Posterior vena cava (tissue), 2 donors: ENCODE measurements at regions not wholly inside any gene's neighbourhood (a gene's known extent, or its start where the extent isn't known, plus 50 kb on each side); places are given as distances from the start of the nearest gene placed in this dataset.
A peak's percentile ranks its signal among the peaks of the same experiment; 100 is the strongest.

Experiments used
- DNase-seq: peaks from one replicate; pipeline ENCODE4 v3.0.0-alpha.2; 2020; ENCODE audit warnings: low spot score
- intact Hi-C, 2 donors: fragments of 100-400 bp; cut with DNase I; formaldehyde crosslinking; loops; one replicate each; pipeline versions ENCODE4 v1.14.1 to v1.14.2; 2022 to 2023
- donor health status: DM: yes; HTN: yes; CAD: no.
- donor health status: DM: yes; HTN: yes; CAD: no.

GRCh38 chr17:33504571-33504970 is 211.5 kb upstream of the ASIC2 start:
- no peak for DNase-seq
- intact Hi-C loops = no loop called here

DNA sequence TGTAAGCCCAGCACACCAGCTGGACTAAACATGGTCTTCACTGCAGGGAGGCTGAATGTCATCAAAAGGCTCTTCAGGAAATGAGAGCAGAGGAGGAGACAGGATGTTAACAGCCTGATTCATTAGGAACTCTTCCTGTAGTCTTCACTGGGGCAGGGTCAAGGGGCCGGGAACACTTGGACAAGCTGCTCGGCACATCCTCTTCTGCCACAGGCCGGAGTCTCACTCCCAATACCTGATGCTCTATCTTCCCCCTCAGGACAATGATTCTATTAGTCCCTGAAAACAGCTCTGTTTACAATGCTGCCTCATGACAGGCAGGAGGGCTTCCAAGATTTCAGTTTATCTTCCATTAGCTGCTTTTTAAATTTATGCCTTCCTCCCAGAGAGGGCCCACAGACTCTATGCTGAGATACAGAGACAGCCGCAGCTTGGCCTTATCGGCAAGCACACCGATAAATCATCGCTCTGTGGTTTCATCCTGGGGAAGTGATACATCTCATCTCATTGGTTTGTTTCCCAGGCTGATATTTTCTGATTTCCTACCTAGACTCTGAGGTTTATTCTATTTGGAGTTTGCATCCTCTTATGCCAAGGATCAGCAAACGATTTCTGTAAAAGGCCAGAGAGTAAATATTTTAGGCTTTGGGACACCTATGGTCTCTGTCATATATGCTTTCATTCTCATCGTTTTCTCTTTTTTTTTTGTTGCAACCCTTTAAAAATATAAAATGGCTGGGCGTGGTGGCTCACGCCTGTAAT is 214.0 kb upstream of the ASIC2 start:
- DNase-seq = no peak
- intact Hi-C loops = loop anchor here in 1 of 2 donors (2.0 kb wide), 1 partner anchor 62 kb away; no protein-coding TSS in a partner anchor

DNA sequence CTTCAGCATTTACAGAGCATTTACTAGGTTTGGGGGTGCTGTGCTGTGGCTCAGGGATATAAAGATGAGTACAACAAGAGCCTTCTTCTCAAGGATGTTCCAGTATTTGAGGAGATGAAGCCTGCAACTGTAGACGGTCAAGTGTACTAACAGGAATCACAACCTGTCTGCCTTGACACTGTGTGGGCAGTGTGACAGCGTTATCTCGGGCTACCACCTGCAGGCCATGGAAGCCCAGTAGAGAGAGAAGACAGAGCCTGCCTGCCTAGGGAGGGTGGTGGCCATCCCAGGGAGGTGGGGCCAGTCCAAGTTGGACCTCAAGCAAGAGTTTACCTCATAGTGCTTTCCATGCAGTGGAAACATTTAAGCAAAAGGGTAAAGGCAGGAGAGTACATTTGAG is 215.1 kb upstream of the ASIC2 start:
- intact Hi-C loops = no loop called here
- no peak for DNase-seq

DNA sequence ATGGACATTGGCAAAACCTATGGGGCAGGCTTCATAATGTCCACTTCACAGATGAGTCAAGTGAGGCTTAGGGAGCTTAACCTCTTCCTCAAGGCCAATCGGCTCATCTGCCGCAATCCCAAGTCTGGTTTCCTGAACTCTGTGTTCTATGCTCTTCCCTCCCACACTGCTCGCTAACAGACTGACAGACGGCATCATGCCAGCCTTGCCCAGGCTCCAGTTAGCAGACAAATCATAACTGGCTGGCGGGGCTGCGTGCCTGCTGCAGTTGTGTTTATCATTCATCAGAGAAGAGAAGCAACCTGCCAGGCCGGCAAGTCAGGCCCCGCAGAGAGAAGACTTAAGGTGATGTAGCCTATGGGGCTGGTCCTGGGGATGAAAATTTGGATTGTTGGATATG is 216.2 kb upstream of the ASIC2 start:
- DNase-seq = no peak
- intact Hi-C loops = no loop called here

DNA sequence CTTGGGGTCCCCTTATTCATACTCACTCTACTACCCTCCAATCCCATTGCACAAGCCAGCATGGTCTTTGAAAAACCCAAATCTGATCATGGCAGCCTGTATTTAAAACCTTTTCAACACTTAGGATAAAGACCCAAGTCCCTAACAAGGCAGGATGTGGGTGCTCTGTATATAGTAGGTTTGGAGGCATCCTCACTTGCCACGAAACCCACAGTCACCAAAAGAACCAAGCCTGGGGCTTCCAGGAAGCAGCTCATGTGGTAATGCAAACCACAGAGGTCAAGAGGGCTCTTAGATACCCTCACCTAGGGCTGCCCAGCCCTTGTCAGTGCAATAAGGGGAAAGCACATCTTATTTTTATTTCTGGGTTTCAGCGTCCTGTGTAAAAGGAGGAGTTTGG is 218.6 kb upstream of the ASIC2 start:
- intact Hi-C loops = no loop called here
- DNase-seq = no peak

DNA sequence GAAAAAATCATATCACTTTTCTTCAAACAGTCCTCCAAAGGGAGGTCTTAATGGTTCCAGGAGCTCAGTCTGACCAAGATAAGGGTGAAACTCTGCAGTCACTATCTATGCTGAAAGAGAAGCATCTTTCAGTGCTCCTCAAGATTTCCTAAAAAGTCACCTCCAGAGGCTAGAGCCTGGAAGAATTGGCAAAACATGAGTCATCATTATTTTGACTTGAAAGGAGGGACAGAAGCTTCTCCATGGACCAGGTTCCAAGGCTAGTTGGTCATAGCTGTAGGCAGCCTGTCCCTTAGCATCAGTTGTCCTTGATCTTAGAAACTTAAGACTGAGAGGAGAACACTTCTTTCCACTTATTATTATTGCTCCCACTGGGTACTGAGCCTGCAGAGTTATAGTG is 219.0 kb upstream of the ASIC2 start:
- intact Hi-C loops = no loop called here

GRCh38 chr17:33513769-33514168 is 220.7 kb upstream of the ASIC2 start:
- intact Hi-C loops = no loop called here
- no peak for DNase-seq

More for the DNA sequence above, 219.0 kb upstream of the ASIC2 start:
- no peak for DNase-seq

- intact Hi-C loops = no loop called here
- DNase-seq = no peak
These were observed 221.3 kb upstream of the ASIC2 start for GRCh38 chr17:33514369-33514768.

- no peak for DNase-seq
- intact Hi-C loops = no loop called here
These were observed 222.9 kb upstream of the ASIC2 start for GRCh38 chr17:33515974-33516373.

- intact Hi-C loops = no loop called here
- DNase-seq = no peak
These were observed 223.6 kb upstream of the ASIC2 start for GRCh38 chr17:33516645-33517044.

DNA sequence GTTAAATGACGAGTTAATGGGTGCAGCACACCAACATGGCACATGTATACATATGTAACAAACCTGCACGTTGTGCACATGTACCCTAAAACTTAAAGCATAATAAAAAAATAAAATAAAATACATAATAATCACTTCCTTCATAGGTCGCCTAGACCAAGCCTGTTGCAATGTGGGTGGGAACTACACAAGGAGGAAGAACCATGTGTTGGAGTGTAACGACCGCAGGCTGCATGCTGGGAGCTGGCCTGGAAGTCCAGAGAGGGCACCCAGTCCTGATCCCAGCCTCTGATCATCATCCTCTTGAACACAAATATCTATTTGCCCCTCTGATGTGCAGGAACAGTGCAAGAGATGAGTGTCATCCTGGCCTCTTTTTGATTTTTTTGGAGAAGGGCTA is 224.7 kb upstream of the ASIC2 start:
- intact Hi-C loops = no loop called here
- no peak for DNase-seq

DNA sequence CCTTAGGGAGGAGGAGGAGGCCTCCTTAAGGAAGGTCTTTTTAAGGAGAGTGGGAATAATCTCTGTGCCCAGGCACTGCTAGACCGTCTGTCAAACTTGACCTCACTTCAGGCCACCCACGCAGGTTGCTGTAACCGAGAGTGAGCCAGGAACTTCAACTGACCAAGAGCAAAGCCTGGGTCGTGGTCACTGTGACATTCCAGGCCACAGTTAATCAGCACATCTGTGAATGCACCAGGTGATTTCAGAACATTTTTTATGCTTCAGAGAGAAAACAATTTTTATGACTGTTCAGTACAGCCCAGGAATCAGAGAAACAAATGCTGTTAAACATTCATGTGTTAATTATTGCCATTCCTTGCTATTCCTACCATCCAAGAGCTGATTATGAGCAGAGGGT is 226.6 kb upstream of the ASIC2 start:
- intact Hi-C loops = loop anchor here (5.0 to 10.0 kb wide), 3 partner anchors 125 to 155 kb away; no protein-coding TSS in a partner anchor
- DNase-seq = no peak

GRCh38 chr17:33520426-33521330 is 227.6 kb upstream of the ASIC2 start:
- no peak for DNase-seq
- intact Hi-C loops = loop anchor here (5.0 to 10.0 kb wide), 3 partner anchors 124 to 154 kb away; no protein-coding TSS in a partner anchor

DNA sequence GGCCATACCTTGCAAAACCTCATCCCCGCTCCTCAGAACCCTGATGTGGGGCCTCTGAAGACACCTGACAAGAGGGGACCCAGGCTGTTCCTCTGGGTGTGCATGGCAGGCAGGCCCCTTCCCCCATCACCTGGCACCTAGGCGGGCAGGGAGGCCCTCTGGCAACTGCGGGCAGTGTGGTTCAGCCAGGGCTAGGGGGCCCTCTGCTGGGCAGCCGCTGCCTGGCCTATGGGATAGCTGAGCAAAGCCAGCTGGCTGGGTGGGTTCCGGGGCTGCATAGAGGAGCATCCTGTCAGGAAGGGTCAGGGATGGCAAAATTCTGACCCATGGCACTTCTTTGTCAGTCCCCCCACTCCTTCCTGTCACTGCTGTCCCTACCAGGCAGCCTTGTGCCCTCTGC is 228.7 kb upstream of the ASIC2 start:
- intact Hi-C loops = loop anchor here (5.0 to 10.0 kb wide), 3 partner anchors 123 to 153 kb away; no protein-coding TSS in a partner anchor
- no peak for DNase-seq

GRCh38 chr17:33522623-33523022 is 229.5 kb upstream of the ASIC2 start:
- no peak for DNase-seq
- intact Hi-C loops = loop anchor here (5.0 to 10.0 kb wide), 3 partner anchors 122 to 152 kb away; no protein-coding TSS in a partner anchor

DNA sequence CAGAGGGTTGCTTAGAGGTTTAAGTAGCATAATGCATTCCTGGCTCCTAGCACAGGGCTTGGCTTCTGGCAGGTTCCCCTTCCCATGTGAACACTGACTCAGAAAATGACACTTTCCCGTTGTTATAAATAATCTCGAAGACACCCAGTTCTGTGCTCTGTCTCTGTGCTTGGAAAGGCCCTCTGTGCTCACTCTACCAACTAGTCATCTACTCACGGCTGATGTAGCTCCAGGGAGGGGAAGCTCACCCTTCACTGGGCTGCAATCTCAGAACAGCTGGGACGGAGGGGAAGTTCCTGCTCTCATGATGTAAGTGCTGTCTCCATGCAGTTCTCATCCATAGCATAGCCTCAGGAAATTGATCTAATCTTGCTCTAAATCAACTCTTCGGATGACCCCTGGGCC is 230.5 kb upstream of the ASIC2 start:
- intact Hi-C loops = loop anchor here (5.0 to 10.0 kb wide), 3 partner anchors 121 to 151 kb away; no protein-coding TSS in a partner anchor
- peak; percentile 81 for DNase-seq

DNA sequence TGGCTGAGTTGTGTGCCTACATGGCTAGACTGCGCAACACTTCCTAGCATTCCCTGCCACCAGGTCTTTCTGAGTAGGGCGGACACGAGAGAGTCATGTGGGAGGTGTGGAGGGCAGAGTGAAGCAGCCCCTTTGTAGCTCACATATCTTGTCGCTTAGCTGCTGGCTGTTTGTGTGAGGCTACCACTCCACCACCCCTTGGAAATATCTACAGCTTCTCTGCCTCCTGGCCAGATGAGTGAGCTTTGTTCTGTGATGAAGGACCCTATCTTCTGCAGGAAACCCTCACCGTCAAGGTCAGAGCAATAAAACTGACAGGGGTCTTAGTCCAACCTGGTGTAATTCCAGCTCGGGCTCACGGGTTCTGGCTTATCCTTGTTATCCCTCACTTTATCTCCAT is 232.1 kb upstream of the ASIC2 start:
- DNase-seq = no peak
- intact Hi-C loops = loop anchor here (10.0 kb wide), 2 partner anchors 120 to 150 kb away; no protein-coding TSS in a partner anchor

DNA sequence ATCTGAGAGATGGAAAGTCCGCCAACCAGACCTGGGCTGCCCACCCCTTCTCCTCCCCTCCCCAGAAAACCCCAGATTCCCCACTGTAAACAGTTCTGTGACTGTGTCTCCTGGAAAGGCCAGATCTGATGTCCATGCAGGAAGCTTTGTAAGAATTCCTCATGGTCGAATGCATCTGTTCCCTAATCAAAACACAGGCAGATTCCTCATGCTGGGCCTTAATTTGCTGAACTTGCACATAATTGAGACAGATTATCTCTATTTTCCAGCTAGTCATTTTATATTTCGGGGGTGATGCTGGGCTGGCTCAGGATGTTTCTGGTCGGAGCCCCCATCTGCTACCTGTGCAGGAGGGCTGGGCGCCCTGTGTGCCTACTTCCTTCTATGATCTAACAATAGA is 233.6 kb upstream of the ASIC2 start:
- no peak for DNase-seq

DNA sequence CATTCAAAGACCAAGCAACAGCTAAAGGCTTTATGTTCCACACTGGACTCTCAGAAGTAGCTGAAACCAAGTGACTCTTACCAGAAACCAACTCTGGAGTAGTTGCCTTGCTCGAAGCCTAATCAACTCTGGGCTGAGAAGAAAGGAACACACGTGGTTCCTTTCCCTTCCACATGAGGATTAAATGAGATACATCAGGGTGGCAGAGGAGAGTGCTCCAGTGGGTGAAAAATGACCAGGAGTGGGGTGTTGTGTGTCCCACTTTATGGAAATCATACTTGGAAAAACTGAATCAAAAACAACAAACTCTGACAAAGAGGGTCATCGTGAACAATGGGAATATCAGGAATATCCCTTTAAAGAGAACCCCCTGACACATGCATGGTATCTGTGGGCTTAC is 234.2 kb upstream of the ASIC2 start:
- DNase-seq = no peak
- intact Hi-C loops = loop anchor here (10.0 kb wide), 2 partner anchors 118 to 148 kb away; no protein-coding TSS in a partner anchor

More for the DNA sequence above, 233.6 kb upstream of the ASIC2 start:
- intact Hi-C loops = loop anchor here (10.0 kb wide), 2 partner anchors 118 to 148 kb away; no protein-coding TSS in a partner anchor

DNA sequence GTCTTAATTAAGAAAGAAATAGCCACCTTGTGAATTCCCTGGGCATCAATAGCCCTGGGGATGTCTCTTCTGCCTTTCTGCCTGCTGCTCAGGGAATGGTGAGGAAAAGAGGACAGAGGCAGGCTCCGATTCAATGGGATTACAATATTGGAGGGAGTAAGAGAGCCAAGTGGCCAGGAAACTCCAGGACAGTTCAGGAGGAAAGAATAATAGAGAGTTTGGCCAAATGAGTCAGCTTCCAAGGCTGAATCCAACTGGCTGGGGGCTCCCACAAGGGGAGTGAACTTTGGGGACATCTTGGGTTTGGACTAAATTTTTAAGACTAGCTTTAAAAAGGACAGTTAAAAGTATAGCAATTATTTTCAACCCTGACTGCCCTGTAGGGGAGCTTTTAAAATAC is 235.8 kb upstream of the ASIC2 start:
- DNase-seq = no peak
- intact Hi-C loops = loop anchor here (10.0 kb wide), 2 partner anchors 116 to 146 kb away; no protein-coding TSS in a partner anchor
